Heart right ventricle (tissue), 16 donors: ENCODE measurements at regions not wholly inside any gene's neighbourhood (a gene's known extent, or its start where the extent isn't known, plus 50 kb on each side); places are given as distances from the start of the nearest gene placed in this dataset.
A peak's percentile ranks its signal among the peaks of the same experiment; 100 is the strongest.

ENCODE experiments used
- ATAC-seq, 8 donors: fragments of 200-7000 bp; cut with Tn5 transposase; one replicate each; pipeline ENCODE4 v1.9.1; 2020; ENCODE audit warnings: mild to moderate bottlenecking in 8 of 8, moderate library complexity in 8 of 8, moderate number of reproducible peaks in 1 of 8
- DNase-seq, 2 donors: peaks; one replicate each; pipeline ENCODE4 v3.0.0-alpha.2; 2020
- H3K27ac ChIP-seq, 10 donors: fragments of 200-600 bp; sonication (generic) in 2 of 10; one replicate each; pipeline versions ENCODE4 v1.5.0 to v1.8.0; 2020 to 2022; ENCODE audit warnings: mild to moderate bottlenecking in 3 of 10
- H3K27me3 ChIP-seq, 7 donors: fragments of 200-600 bp; one replicate each; pipeline ENCODE4 v1.8.0; 2021 to 2022; ENCODE audit warnings: mild to moderate bottlenecking in 2 of 7
- H3K36me3 ChIP-seq, 9 donors: fragments of 200-600 bp; sonication (generic) in 1 of 9; one replicate each; pipeline versions ENCODE4 v1.5.0 to v1.8.0; 2020 to 2022; ENCODE audit warnings: mild to moderate bottlenecking in 2 of 9
- H3K4me1 ChIP-seq, 9 donors: fragments of 200-600 bp; sonication (generic) in 1 of 9; one replicate each; pipeline versions ENCODE4 v1.5.0 to v1.8.0; 2020 to 2022; ENCODE audit warnings: mild to moderate bottlenecking in 4 of 9
- H3K4me3 ChIP-seq, 10 donors: fragments of 200-600 bp; sonication (generic) in 2 of 10; one replicate each; pipeline versions ENCODE4 v1.5.0 to v1.8.0; 2020 to 2022; ENCODE audit warnings: mild to moderate bottlenecking in 7 of 10, moderate library complexity in 2 of 10
- H3K9me3 ChIP-seq, 11 donors: fragments of 200-600 bp in 10 of 11; sonication (generic) in 2 of 11; one replicate each; pipeline versions ENCODE4 v1.5.0 to v1.8.0; 2013 to 2022; ENCODE audit warnings: mild to moderate bottlenecking in 2 of 11, control low read depth in 1 of 11, moderate library complexity in 1 of 11
- CTCF ChIP-seq, 9 donors: fragments of 200-600 bp; sonication (generic) in 2 of 9; IDR thresholded peaks; one replicate each; pipeline versions ENCODE4 v1.5.0 to v1.8.0; 2021 to 2022; ENCODE audit warnings: antibody characterized with exemption in 9 of 9, mild to moderate bottlenecking in 5 of 9, moderate library complexity in 1 of 9
- WGBS, 2 donors: extraction: QIAGEN DNeasy Blood & Tissue Kit; methylation state at CpG; one replicate each; pipeline ENCODE4 v1.1.7; 2013; ENCODE audit warnings: inconsistent platforms in 1 of 2; 5-methylcytosine and 5-hydroxymethylcytosine counted together
- intact Hi-C, 10 donors: fragments of 100-400 bp; cut with DNase I; formaldehyde crosslinking; loops; one replicate each; pipeline versions ENCODE4 v1.11.1 to v1.14.2; 2022
- donor health status: Arrhythmogenic right ventricular cardiomyopathy.
- donor health status: ischemic (EF 13 %, LVEDD 7.1; RV severe dilation, severe dysfunction).
- donor health status: healthy with polysubstance abuse.
- donor health status: DM: no; HTN: yes; CAD: no.
- donor health status: DM: no; HTN: no; CAD: no.
- donor health status: ischemic (EF 25% LVEDD 6.9; RV normal size, moderate dysfunction).
- donor health status: ischemic (EF 25% LVEDD 5.7; RV mildly dilated, moderate dysfunction).
- donor health status: healthy.
- donor health status: DM: yes; HTN: yes; CAD: no.
- donor health status: Ischemic cardiomyopathy.
- donor health status: ischemic (EF 35%, LVEDD 5.7; RV mildly dilated, moderate dysfunction).
- donor health status: nonischemic (EF 11% LVEDD 7.7; RV severe dilation, severe dysfunction).
- donor health status: DM: yes; HTN: yes; CAD: no.
- donor health status: PGD.
- donor health status: ischemic (EF 29% LVEDD 5.4; RV normal size, mild dysfunction).
- donor health status: nonischemic (EF 23%, LVEDD 6.1; RV moderate dilation, normal function).

GRCh38 chr10:10830293-10830986 lies 187.2 kb upstream of the CELF2 start:
- peaks cover 0 to 29% (median 12%) of the 10 kb centered on the region in 9 donors for H3K4me1 ChIP-seq
- 42 to 56% methylated on average over 6 of the region's 6 CpGs for WGBS, 2 donors
- no peaks in the 10 kb centered on the region for H3K27me3 ChIP-seq
- H3K27ac ChIP-seq: peak overlapping the region in 9 of 10 donors; percentile 10 to 81 (median 76)
- no peaks in the 10 kb centered on the region for H3K36me3 ChIP-seq
- no peak for DNase-seq
- ATAC-seq: peak in 7 of 8 donors; percentile 73 to 89 (median 83)
- H3K4me3 ChIP-seq: peak overlapping the region in 3 of 10 donors; percentile 0 to 4 (median 1)
- no peaks in the 10 kb centered on the region for H3K9me3 ChIP-seq
- intact Hi-C loops: no loop called here
- TF ChIP-seq CTCF (IDR thresholded peaks at IDR 0.05): no peak

GRCh38 chr10:10831085-10831484 lies 186.6 kb upstream of the CELF2 start:
- H3K4me3 ChIP-seq: peak overlapping the region in 1 of 10 donors; percentile 4
- peaks cover 0 to 23% (median 9%) of the 10 kb centered on the region in 9 donors for H3K4me1 ChIP-seq
- intact Hi-C loops: no loop called here
- DNase-seq (no peak), ATAC-seq (peak; percentile 18 to 89 (median 55))
- WGBS, 2 donors: 53% methylated on average over 8 of the region's 8 CpGs
- no peaks in the 10 kb centered on the region for H3K9me3 ChIP-seq
- no peaks in the 10 kb centered on the region for H3K27me3 ChIP-seq
- no peaks in the 10 kb centered on the region for H3K36me3 ChIP-seq
- TF ChIP-seq CTCF (IDR thresholded peaks at IDR 0.05): no peak
- peak overlapping the region in 9 of 10 donors; percentile 3 to 81 (median 76) for H3K27ac ChIP-seq

- Histone ChIP-seq H3K4me1 (peaks cover 0 to 23% (median 9%) of the 10 kb centered on the region in 9 donors), H3K27ac (no peak overlapping the region), H3K4me3 (no peak overlapping the region), H3K9me3 (peaks cover 0 to 16% (median 3%) of the 10 kb centered on the region in 11 donors), H3K27me3 (no peaks in the 10 kb centered on the region), H3K36me3 (no peaks in the 10 kb centered on the region)
- intact Hi-C loops: no loop called here
- no peak for DNase-seq
- no peak for TF ChIP-seq CTCF (IDR thresholded peaks at IDR 0.05)
- ATAC-seq: no peak
- WGBS, 2 donors: 94 to 96% methylated on average over 6 of the region's 6 CpGs
Measured at GRCh38 chr10:10833955-10834354, 183.7 kb upstream of the CELF2 start.

GRCh38 chr10:10844251-10844650 lies 173.4 kb upstream of the CELF2 start:
- peak overlapping the region in 1 of 10 donors; percentile 41 for H3K27ac ChIP-seq
- no peak overlapping the region for H3K4me3 ChIP-seq
- no peaks in the 10 kb centered on the region for H3K36me3 ChIP-seq
- ATAC-seq: no peak
- TF ChIP-seq CTCF (IDR thresholded peaks at IDR 0.05): no peak
- no peak for DNase-seq
- intact Hi-C loops: no loop called here
- no peaks in the 10 kb centered on the region for H3K27me3 ChIP-seq
- H3K9me3 ChIP-seq: peaks cover 0 to 19% (median 9%) of the 10 kb centered on the region in 11 donors
- 75 to 76% methylated on average over 1 of the region's 1 CpG for WGBS, 2 donors
- H3K4me1 ChIP-seq: peaks cover 0 to 16% (median 0%) of the 10 kb centered on the region in 9 donors
